HT-29 (cell line): ENCODE measurements at regions not wholly inside any gene's neighbourhood (a gene's known extent, or its start where the extent isn't known, plus 50 kb on each side); places are given as distances from the start of the nearest gene placed in this dataset.

Experiments used
- DNase-seq: peaks from one replicate; pipeline ENCODE4 v3.0.0-alpha.2; 2015; ENCODE audit warnings: low spot score

- no peak for DNase-seq
Measured at GRCh38 chr5:114658194-114658593, 296.3 kb downstream of the KCNN2 start.

GRCh38 chr5:114657342-114658130 is 295.7 kb downstream of the KCNN2 start:
- DNase-seq = no peak

- no peak for DNase-seq
Measured at GRCh38 chr5:114649878-114650277, 288.0 kb downstream of the KCNN2 start.

- no peak for DNase-seq
Measured at GRCh38 chr5:114648940-114649339, 287.1 kb downstream of the KCNN2 start.

- no peak for DNase-seq
Measured at GRCh38 chr5:114644576-114644975, 282.7 kb downstream of the KCNN2 start.

GRCh38 chr5:114636271-114636670 is 274.4 kb downstream of the KCNN2 start:
- no peak for DNase-seq

- DNase-seq = no peak
Measured at GRCh38 chr5:114634967-114635901, 273.4 kb downstream of the KCNN2 start.

GRCh38 chr5:114634517-114634916 is 272.6 kb downstream of the KCNN2 start:
- DNase-seq = no peak

- no peak for DNase-seq
Measured at GRCh38 chr5:114612406-114612805, 250.5 kb downstream of the KCNN2 start.

- no peak for DNase-seq
Measured at GRCh38 chr5:114581136-114581535, 219.3 kb downstream of the KCNN2 start.

GRCh38 chr5:114565871-114566270 is 204.0 kb downstream of the KCNN2 start:
- no peak for DNase-seq

- no peak for DNase-seq
Measured at GRCh38 chr5:114565139-114565538, 203.3 kb downstream of the KCNN2 start.

- no peak for DNase-seq
Measured at GRCh38 chr5:114561415-114561814, 199.5 kb downstream of the KCNN2 start.
